ENCODE measurements at regions not wholly inside any gene's neighbourhood (a gene's known extent, or its start where the extent isn't known, plus 50 kb on each side); places are given as distances from the start of the nearest gene placed in this dataset.

DNA sequence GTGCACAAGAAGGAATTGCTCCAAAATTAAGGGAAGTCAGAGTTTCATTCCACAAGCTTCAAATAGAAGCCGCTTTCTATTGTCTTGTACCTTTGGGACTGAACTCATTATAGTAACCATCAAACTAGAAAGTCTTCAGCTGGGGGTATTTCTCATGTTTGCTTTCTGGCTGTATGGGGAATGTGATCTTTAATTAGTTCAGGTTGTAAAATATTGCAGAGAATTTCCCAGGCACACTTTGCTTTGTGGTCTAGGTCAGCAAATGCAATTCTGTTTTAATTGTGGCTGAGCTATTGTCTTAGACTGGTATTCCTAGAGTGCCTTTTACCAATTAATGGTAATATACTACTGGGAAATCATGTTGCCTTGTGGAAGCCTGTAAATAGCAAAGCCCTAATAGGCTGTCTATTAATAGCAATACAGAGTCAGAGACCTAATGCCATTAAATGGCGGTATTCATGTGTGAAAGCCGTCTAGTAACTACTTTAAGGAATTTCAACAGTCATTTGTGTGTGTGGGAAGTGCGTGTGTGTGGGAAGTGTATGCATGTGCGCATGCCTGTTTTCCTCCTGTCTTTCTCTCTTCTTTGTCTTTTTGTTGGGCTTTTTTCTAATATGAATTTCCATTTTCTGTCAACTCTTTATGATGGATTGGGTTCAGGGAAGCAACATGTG is 276.6 kb downstream of the FAT3 start:
- no peak overlapping the region for H3T11ph ChIP-seq (ENCODE audit: low read length)

More for the DNA sequence above, 276.6 kb downstream of the FAT3 start:
- Histone ChIP-seq H2BK5ac (ENCODE audit: insufficient read length, low read length) (no peak overlapping the region), H3K4ac (ENCODE audit: low read depth, low read length) (no peak overlapping the region), H3K14ac (ENCODE audit: insufficient read depth, low read length) (no peak overlapping the region), H3K79me2 (ENCODE audit: insufficient read depth, low read length) (no peaks in the 10 kb centered on the region), H3K23ac (ENCODE audit: insufficient read length, low read depth, low read length) (no peak overlapping the region), H3K79me1 (ENCODE audit: insufficient read depth, low read depth, low read length, poor library complexity, severe bottlenecking) (no peaks in the 10 kb centered on the region), H2BK20ac (ENCODE audit: low read depth, low read length, poor library complexity, severe bottlenecking) (no peak overlapping the region), H2AFZ (ENCODE audit: low read length) (no peak overlapping the region), H2AK5ac (ENCODE audit: insufficient read length, low read length) (no peak overlapping the region), H4K20me1 (ENCODE audit: control insufficient read depth, insufficient read depth, insufficient read length) (no peaks in the 10 kb centered on the region), H3K4me2 (ENCODE audit: insufficient read depth, insufficient read length, low read length) (no peak overlapping the region), H3K23me2 (ENCODE audit: insufficient read length, low read depth, low read length, poor library complexity, severe bottlenecking) (no peaks in the 10 kb centered on the region), H2BK15ac (ENCODE audit: low read depth, low read length) (no peak overlapping the region), H2BK120ac (ENCODE audit: low read depth, low read length, poor library complexity, severe bottlenecking) (no peak overlapping the region), H2BK12ac (ENCODE audit: insufficient read length, low read depth, low read length) (no peak overlapping the region), H4K8ac (replicated peaks; ENCODE audit: insufficient read length, low read depth, low read length) (no peak overlapping the region), H4K5ac (ENCODE audit: insufficient read length, low read depth, low read length) (no peak overlapping the region), H3K18ac (ENCODE audit: insufficient read length, low read depth, low read length) (no peak overlapping the region), H3K56ac (ENCODE audit: insufficient read length, low read depth, low read length) (no peak overlapping the region), H3K9me3 (ENCODE audit: control insufficient read depth, low read depth, low read length) (no peaks in the 10 kb centered on the region), H3K4me1 (ENCODE audit: insufficient read depth, low read length) (peaks cover 2% of the 10 kb centered on the region; the same call in 1 of the 2 replicates), H4K91ac (ENCODE audit: insufficient read length, low read depth, low read length) (no peak overlapping the region), H3K27ac (ENCODE audit: insufficient read length, low read depth, low read length) (no peak overlapping the region), H3K9ac (ENCODE audit: extremely low read depth, insufficient read length, low read length) (no peak overlapping the region), H3K27me3 (ENCODE audit: insufficient read depth, low read length) (no peaks in the 10 kb centered on the region)
- Mint-ChIP-seq H3K4me3 (no peak overlapping the region), H3K36me3 (ENCODE audit: insufficient read depth in 1 of 3, low read depth in 3 of 3) (peaks cover 0 to 2% (median 0%) of the 10 kb centered on the region in 3 experiments; a peak in 1 of 7 replicates), H3K27me3 (ENCODE audit: low read depth) (no peaks in the 10 kb centered on the region), H3K4me1 (peaks cover 10 to 21% of the 10 kb centered on the region in 2 experiments), H3K27ac (no peak overlapping the region), H3K9me3 (no peaks in the 10 kb centered on the region)
- no peak for DNase-seq
- no CpG with 5 or more reads among the region's 5 CpGs for WGBS (ENCODE audit: extremely low coverage, insufficient read length, low lambda C conversion rate)
- TF ChIP-seq, protein P1, sequence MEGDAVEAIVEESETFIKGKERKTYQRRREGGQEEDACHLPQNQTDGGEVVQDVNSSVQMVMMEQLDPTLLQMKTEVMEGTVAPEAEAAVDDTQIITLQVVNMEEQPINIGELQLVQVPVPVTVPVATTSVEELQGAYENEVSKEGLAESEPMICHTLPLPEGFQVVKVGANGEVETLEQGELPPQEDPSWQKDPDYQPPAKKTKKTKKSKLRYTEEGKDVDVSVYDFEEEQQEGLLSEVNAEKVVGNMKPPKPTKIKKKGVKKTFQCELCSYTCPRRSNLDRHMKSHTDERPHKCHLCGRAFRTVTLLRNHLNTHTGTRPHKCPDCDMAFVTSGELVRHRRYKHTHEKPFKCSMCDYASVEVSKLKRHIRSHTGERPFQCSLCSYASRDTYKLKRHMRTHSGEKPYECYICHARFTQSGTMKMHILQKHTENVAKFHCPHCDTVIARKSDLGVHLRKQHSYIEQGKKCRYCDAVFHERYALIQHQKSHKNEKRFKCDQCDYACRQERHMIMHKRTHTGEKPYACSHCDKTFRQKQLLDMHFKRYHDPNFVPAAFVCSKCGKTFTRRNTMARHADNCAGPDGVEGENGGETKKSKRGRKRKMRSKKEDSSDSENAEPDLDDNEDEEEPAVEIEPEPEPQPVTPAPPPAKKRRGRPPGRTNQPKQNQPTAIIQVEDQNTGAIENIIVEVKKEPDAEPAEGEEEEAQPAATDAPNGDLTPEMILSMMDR (conservative IDR thresholded peaks at IDR 0.05), result no peak
